Ishikawa (cell line): ENCODE measurements at regions not wholly inside any gene's neighbourhood (a gene's known extent, or its start where the extent isn't known, plus 50 kb on each side); places are given as distances from the start of the nearest gene placed in this dataset.

Source experiments
- CEBPB ChIP-seq: IDR thresholded peaks from 2 replicates; pipeline ENCODE4 v1.6.1; 2012
- CREB1 ChIP-seq: IDR thresholded peaks from 2 replicates; pipeline ENCODE4 v1.6.1; 2012; ENCODE audit warnings: low read depth
- EGR1 ChIP-seq: IDR thresholded peaks from 2 replicates; pipeline ENCODE4 v1.6.1; 2012
- EP300 ChIP-seq: IDR thresholded peaks from 2 replicates; pipeline ENCODE4 v1.6.1; 2012; ENCODE audit warnings: borderline replicate concordance
- FOXM1 ChIP-seq: IDR thresholded peaks from 2 replicates; pipeline ENCODE4 v1.6.1; 2012; ENCODE audit warnings: low read depth, borderline replicate concordance
- NFIC ChIP-seq: IDR thresholded peaks from 2 replicates; pipeline ENCODE4 v1.6.1; 2012
- RAD21 ChIP-seq: IDR thresholded peaks from 2 replicates; pipeline ENCODE4 v1.6.1; 2012; ENCODE audit warnings: low read depth
- TAF1 ChIP-seq: IDR thresholded peaks from 2 replicates; pipeline ENCODE4 v1.6.1; 2012; ENCODE audit warnings: low read depth, mild to moderate bottlenecking
- TCF12 ChIP-seq: IDR thresholded peaks from 2 replicates; pipeline ENCODE4 v1.6.1; 2012; ENCODE audit warnings: low read depth
- TEAD4 ChIP-seq: IDR thresholded peaks from 2 replicates; pipeline ENCODE4 v1.6.1; 2012
- YY1 ChIP-seq: IDR thresholded peaks from 2 replicates; pipeline ENCODE4 v1.6.1; 2012; ENCODE audit warnings: low read depth
- ZBTB7A ChIP-seq: IDR thresholded peaks from 2 replicates; pipeline ENCODE4 v1.6.1; 2012; ENCODE audit warnings: low read depth
- TF ChIP-seq, protein P1 (sequence below): IDR thresholded peaks from 2 replicates; pipeline ENCODE4 v1.6.1; 2012; ENCODE audit warnings: low read depth, mild to moderate bottlenecking
- TF ChIP-seq, protein P2 (sequence below): IDR thresholded peaks from 2 replicates; pipeline ENCODE4 v1.6.1; 2012
- TF ChIP-seq, protein P3 (sequence below): IDR thresholded peaks from 2 replicates; pipeline ENCODE4 v1.6.1; 2012

DNA sequence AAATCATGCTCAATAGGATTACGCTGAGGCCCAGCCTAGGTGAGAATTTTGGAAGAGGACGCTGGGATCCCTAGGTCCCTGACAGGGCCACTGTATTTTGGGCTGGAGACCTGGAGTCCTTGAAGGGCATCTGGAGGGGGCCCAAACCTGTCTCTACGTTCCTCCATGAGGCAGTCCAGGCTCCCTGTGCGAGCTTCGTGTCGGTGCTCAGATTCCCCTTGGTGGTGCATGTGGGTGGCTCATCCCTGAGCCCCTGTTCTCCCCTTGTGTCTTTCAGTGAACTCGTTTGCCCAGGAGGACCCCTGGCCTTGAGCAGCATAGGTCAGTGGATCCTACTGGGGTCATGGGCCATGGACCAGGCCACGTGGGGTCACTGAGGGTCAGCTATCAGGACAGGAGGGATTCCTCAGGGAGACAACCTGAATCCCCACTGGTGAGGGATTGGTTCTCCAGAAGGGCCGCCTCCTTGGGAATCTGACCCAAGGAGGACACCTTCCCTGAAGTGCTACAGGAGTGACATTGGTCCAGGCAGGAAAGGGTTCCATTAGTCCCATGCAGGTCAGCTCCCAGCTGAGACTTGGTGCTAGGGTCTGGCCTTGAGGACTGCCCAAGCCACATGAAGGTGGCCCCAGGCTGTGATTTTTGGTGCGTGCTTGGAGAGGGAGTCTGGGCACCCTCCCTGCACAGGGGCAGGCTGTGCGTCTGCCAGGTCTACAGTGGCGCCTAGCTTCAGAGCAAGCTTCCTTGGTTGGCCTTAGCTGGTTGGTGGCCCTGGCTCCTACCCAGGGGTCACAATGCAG, 229.8 kb downstream of the SNRPN start:
- TF ChIP-seq, protein P1, sequence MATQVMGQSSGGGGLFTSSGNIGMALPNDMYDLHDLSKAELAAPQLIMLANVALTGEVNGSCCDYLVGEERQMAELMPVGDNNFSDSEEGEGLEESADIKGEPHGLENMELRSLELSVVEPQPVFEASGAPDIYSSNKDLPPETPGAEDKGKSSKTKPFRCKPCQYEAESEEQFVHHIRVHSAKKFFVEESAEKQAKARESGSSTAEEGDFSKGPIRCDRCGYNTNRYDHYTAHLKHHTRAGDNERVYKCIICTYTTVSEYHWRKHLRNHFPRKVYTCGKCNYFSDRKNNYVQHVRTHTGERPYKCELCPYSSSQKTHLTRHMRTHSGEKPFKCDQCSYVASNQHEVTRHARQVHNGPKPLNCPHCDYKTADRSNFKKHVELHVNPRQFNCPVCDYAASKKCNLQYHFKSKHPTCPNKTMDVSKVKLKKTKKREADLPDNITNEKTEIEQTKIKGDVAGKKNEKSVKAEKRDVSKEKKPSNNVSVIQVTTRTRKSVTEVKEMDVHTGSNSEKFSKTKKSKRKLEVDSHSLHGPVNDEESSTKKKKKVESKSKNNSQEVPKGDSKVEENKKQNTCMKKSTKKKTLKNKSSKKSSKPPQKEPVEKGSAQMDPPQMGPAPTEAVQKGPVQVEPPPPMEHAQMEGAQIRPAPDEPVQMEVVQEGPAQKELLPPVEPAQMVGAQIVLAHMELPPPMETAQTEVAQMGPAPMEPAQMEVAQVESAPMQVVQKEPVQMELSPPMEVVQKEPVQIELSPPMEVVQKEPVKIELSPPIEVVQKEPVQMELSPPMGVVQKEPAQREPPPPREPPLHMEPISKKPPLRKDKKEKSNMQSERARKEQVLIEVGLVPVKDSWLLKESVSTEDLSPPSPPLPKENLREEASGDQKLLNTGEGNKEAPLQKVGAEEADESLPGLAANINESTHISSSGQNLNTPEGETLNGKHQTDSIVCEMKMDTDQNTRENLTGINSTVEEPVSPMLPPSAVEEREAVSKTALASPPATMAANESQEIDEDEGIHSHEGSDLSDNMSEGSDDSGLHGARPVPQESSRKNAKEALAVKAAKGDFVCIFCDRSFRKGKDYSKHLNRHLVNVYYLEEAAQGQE: no peak
- TF ChIP-seq CEBPB: no peak
- no peak for TF ChIP-seq TEAD4
- no peak for TF ChIP-seq NFIC
- TF ChIP-seq EP300: no peak
- TF ChIP-seq TCF12: no peak
- no peak for TF ChIP-seq TAF1
- TF ChIP-seq CREB1: no peak
- no peak for TF ChIP-seq ZBTB7A

DNA sequence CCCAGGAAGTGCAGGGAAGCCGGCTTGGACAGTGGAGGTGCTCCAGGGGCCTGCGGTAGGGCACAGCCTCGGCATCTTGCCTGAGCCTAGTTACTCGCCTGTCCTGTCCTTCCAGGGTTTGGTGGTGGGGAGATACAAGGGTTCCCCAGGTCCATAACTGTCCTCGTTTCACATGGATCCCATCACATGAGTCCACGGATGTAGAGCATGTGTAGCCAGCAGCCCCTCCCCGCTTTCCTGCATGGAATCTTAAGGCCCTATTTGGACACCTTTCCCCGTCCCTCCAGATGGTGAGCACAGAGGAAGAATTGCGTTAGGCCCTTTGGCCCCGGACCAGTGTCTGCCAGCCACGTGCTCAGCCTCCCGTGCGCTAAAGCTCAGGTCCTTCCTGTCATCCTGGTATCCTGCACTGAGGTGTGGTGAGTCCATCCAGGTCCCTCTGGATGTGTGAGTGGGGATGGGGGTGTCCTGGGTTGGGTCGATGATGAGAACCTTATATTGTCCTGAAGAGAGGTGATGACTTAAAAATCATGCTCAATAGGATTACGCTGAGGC, 230.4 kb downstream of the SNRPN start:
- TF ChIP-seq NFIC: no peak
- TF ChIP-seq, protein P2, sequence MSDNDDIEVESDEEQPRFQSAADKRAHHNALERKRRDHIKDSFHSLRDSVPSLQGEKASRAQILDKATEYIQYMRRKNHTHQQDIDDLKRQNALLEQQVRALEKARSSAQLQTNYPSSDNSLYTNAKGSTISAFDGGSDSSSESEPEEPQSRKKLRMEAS: no peak

DNA sequence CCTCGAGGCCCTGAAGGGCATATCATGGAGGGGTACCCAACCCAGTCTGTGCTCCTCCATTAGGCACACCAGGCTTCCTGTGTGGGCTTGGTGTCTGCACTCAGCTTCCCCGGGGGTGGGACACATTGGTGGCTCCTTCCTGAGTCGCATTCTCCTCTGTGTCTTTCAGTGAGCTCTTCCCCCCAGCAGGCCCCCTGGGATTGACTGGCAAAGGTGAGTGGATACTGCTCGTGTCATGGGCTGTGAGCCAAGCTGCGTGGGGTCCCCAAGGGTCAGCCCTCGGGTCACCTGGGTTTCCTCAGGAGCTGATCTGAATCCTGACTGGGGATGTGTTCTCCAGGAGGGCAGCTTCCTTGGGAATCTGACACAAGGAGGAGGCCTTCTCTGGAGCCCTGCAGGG, 231.0 kb downstream of the SNRPN start:
- TF ChIP-seq CREB1: no peak
- TF ChIP-seq ZBTB7A: no peak

DNA sequence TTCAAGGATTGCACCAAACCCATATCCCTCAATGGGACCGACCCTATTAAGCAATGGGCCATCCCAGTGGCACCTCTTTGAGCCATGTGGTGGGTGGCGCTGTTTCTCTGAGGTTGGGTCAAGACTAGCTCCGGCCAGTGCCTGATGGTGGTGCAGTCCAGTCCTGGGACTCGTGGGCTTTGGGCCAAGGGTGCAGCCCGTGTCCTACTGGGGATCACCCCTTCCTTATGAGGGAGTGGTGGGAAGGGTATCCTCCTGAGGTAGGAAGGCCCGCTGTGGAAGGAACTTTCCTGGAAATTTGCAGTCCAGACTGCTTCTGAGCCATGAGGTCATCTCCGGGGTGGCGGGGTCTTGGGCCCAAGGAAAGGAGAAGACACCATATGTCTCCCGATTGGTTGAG, 231.6 kb downstream of the SNRPN start:
- TF ChIP-seq TEAD4 (no peak), ZBTB7A (no peak), EGR1 (no peak), CEBPB (no peak), NFIC (no peak), EP300 (no peak), FOXM1 (no peak), RAD21 (no peak), TAF1 (no peak), TCF12 (no peak), YY1 (no peak), CREB1 (no peak)
- TF ChIP-seq, protein P2: no peak
- TF ChIP-seq, protein P3, sequence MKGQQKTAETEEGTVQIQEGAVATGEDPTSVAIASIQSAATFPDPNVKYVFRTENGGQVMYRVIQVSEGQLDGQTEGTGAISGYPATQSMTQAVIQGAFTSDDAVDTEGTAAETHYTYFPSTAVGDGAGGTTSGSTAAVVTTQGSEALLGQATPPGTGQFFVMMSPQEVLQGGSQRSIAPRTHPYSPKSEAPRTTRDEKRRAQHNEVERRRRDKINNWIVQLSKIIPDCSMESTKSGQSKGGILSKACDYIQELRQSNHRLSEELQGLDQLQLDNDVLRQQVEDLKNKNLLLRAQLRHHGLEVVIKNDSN: no peak
- TF ChIP-seq, protein P1: no peak

DNA sequence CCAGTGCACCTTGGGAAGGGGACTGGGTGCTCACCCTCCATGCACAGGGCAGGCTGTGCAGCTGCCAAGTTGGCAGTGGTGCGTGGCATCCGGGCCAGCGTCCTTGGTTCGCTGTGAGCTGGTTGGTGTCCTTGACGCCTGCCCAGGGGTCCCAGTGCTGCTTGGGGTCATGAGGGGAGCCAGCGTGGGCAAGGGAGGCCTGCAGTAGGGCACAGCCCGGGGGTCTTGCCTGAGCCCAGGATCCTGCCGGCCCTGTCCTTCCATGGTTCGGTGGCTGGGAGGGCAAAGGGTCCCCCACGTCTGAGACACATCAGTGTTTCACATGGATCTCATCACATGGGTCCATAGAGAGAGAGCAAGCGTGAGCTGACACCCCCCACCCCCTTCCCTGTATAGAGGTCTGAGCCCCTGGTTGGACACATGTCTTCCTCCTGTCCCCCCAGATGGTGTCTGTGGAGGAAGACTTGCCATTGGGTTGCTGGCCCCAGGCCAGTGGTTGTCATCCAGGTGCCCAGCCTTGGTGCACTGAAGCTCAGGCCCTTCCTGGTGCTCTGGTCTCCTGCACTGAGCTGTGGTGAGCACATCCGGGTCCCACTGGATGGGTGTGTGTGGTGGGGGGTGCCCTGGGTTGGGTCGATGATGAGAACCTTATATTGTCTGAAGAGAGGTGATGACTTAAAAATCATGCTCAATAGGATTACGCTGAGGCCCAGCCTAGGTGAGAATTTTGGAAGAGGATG, 232.3 kb downstream of the SNRPN start:
- no peak for TF ChIP-seq CEBPB
- no peak for TF ChIP-seq RAD21
- TF ChIP-seq TAF1: no peak
- TF ChIP-seq, protein P2: no peak

DNA sequence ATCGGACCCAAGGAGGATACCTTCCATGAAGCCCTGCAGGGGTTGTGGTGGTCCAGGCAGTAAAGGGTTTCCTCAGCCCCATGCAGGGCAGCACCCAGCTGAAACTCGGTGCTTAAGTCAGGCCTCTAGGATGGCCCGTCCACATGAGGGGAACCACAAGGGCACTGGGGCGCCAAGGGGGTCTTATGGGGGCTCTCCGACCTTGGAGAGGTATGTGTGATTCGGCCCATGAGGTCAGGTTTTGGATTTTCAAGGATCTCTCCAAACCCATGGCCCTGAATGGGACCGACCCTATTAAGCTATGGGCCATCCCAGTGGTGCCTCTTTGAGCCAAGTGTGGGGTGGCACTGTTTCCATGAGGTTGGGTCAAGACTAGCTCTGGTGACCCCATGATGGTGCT, 233.3 kb downstream of the SNRPN start:
- TF ChIP-seq, protein P3: no peak
- TF ChIP-seq NFIC (no peak), TEAD4 (no peak), TAF1 (no peak), FOXM1 (no peak), ZBTB7A (no peak), YY1 (no peak), RAD21 (no peak), EP300 (no peak), CEBPB (no peak), TCF12 (no peak), CREB1 (no peak), EGR1 (no peak)
- TF ChIP-seq, protein P2: no peak
- TF ChIP-seq, protein P1: no peak
